T-helper 1 cell treated with Interleukin-12 subunit alpha and Interleukin-12 subunit beta and Interleukin-4 antibody, amounts not matched to agents 30 μg/mL and 1 μg/mL, for 36 hours (primary cell): ENCODE measurements at regions not wholly inside any gene's neighbourhood (a gene's known extent, or its start where the extent isn't known, plus 50 kb on each side); places are given as distances from the start of the nearest gene placed in this dataset.

Source experiments
- H3K27ac Mint-ChIP-seq: one replicate; pipeline ENCODE4 v1.8.0; 2021; ENCODE audit warnings: mild to moderate bottlenecking, mixed read lengths
- H3K27me3 Mint-ChIP-seq: one replicate; pipeline ENCODE4 v1.8.0; 2021; ENCODE audit warnings: low read depth, mixed read lengths
- H3K36me3 Mint-ChIP-seq: one replicate; pipeline ENCODE4 v1.8.0; 2021; ENCODE audit warnings: low read depth, mixed read lengths
- H3K4me1 Mint-ChIP-seq: one replicate; pipeline ENCODE4 v1.8.0; 2021; ENCODE audit warnings: low read depth, mixed read lengths
- H3K4me3 Mint-ChIP-seq: one replicate; pipeline ENCODE4 v1.8.0; 2021; ENCODE audit warnings: mild to moderate bottlenecking, moderate library complexity, mixed read lengths
- H3K9me3 Mint-ChIP-seq: one replicate; pipeline ENCODE4 v1.8.0; 2021; ENCODE audit warnings: mixed read lengths

- Mint-ChIP-seq H3K27ac (no peak overlapping the region), H3K9me3 (no peaks in the 10 kb centered on the region), H3K4me3 (no peak overlapping the region), H3K36me3 (no peaks in the 10 kb centered on the region), H3K27me3 (no peaks in the 10 kb centered on the region), H3K4me1 (no peaks in the 10 kb centered on the region)
Observed at GRCh38 chr12:58809064-58809607, 111.2 kb downstream of the LRIG3 start.

- no peaks in the 10 kb centered on the region for H3K27me3 Mint-ChIP-seq
- no peak overlapping the region for H3K27ac Mint-ChIP-seq
- no peaks in the 10 kb centered on the region for H3K36me3 Mint-ChIP-seq
- H3K4me3 Mint-ChIP-seq = no peak overlapping the region
- H3K9me3 Mint-ChIP-seq = no peaks in the 10 kb centered on the region
- H3K4me1 Mint-ChIP-seq = no peaks in the 10 kb centered on the region
Observed at GRCh38 chr12:58811346-58811745, 109.0 kb downstream of the LRIG3 start.

GRCh38 chr12:58812214-58812613 lies 108.1 kb downstream of the LRIG3 start:
- H3K27ac Mint-ChIP-seq = no peak overlapping the region
- H3K4me3 Mint-ChIP-seq = no peak overlapping the region
- no peaks in the 10 kb centered on the region for H3K4me1 Mint-ChIP-seq
- H3K27me3 Mint-ChIP-seq = no peaks in the 10 kb centered on the region
- H3K9me3 Mint-ChIP-seq = no peaks in the 10 kb centered on the region
- H3K36me3 Mint-ChIP-seq = no peaks in the 10 kb centered on the region

- Mint-ChIP-seq H3K36me3 (no peaks in the 10 kb centered on the region), H3K4me3 (no peak overlapping the region), H3K4me1 (no peaks in the 10 kb centered on the region), H3K27me3 (no peaks in the 10 kb centered on the region), H3K27ac (no peak overlapping the region), H3K9me3 (no peaks in the 10 kb centered on the region)
Observed at GRCh38 chr12:58814036-58814435, 106.3 kb downstream of the LRIG3 start.

- no peak overlapping the region for H3K27ac Mint-ChIP-seq
- no peak overlapping the region for H3K4me3 Mint-ChIP-seq
- H3K4me1 Mint-ChIP-seq = no peaks in the 10 kb centered on the region
- H3K9me3 Mint-ChIP-seq = no peaks in the 10 kb centered on the region
- no peaks in the 10 kb centered on the region for H3K27me3 Mint-ChIP-seq
- H3K36me3 Mint-ChIP-seq = no peaks in the 10 kb centered on the region
Observed at GRCh38 chr12:58815235-58815634, 105.1 kb downstream of the LRIG3 start.

GRCh38 chr12:58818546-58818945 lies 101.8 kb downstream of the LRIG3 start:
- Mint-ChIP-seq H3K36me3 (no peaks in the 10 kb centered on the region), H3K27ac (no peak overlapping the region), H3K4me1 (no peaks in the 10 kb centered on the region), H3K4me3 (no peak overlapping the region), H3K27me3 (no peaks in the 10 kb centered on the region), H3K9me3 (no peaks in the 10 kb centered on the region)

GRCh38 chr12:58819345-58819744 lies 101.0 kb downstream of the LRIG3 start:
- Mint-ChIP-seq H3K27ac (no peak overlapping the region), H3K4me1 (no peaks in the 10 kb centered on the region)

GRCh38 chr12:58819985-58820384 lies 100.3 kb downstream of the LRIG3 start:
- no peak overlapping the region for H3K4me3 Mint-ChIP-seq
- no peaks in the 10 kb centered on the region for H3K4me1 Mint-ChIP-seq
- H3K27ac Mint-ChIP-seq = no peak overlapping the region
- H3K27me3 Mint-ChIP-seq = no peaks in the 10 kb centered on the region
- no peaks in the 10 kb centered on the region for H3K9me3 Mint-ChIP-seq
- no peaks in the 10 kb centered on the region for H3K36me3 Mint-ChIP-seq

More at GRCh38 chr12:58819345-58819744, 101.0 kb downstream of the LRIG3 start:
- H3K4me3 Mint-ChIP-seq = no peak overlapping the region
- H3K36me3 Mint-ChIP-seq = no peaks in the 10 kb centered on the region
- no peaks in the 10 kb centered on the region for H3K9me3 Mint-ChIP-seq
- no peaks in the 10 kb centered on the region for H3K27me3 Mint-ChIP-seq
